Right lobe of liver (tissue), 6 donors: ENCODE measurements at regions not wholly inside any gene's neighbourhood (a gene's known extent, or its start where the extent isn't known, plus 50 kb on each side); places are given as distances from the start of the nearest gene placed in this dataset.

Experiments used
- ATAC-seq, 4 donors: fragments of 200-7000 bp; cut with Tn5 transposase; one replicate each; pipeline ENCODE4 v1.9.1; 2020; ENCODE audit warnings: mild to moderate bottlenecking in 4 of 4, moderate library complexity in 4 of 4
- DNase-seq, 3 donors: peaks; one replicate each; pipeline ENCODE4 v3.0.0-alpha.2; 2020
- H3K27ac ChIP-seq, 3 donors: fragments of 200-600 bp; one replicate each; pipeline ENCODE4 v1.8.0; 2022
- H3K27me3 ChIP-seq, 2 donors: fragments of 200-600 bp; one replicate each; pipeline ENCODE4 v1.8.0; 2022
- H3K36me3 ChIP-seq, 4 donors: fragments of 200-600 bp; sonication (generic) in 1 of 4; one replicate each; pipeline versions ENCODE4 v1.5.1 to v1.8.0; 2017 to 2022; ENCODE audit warnings: control low read depth in 1 of 4
- H3K4me1 ChIP-seq, 4 donors: fragments of 200-600 bp; sonication (generic) in 1 of 4; one replicate each; pipeline versions ENCODE4 v1.5.1 to v1.8.0; 2017 to 2022; ENCODE audit warnings: control low read depth in 1 of 4
- H3K4me3 ChIP-seq, 3 donors: fragments of 200-600 bp; one replicate each; pipeline ENCODE4 v1.8.0; 2022
- H3K9me3 ChIP-seq, 4 donors: fragments of 200-600 bp; sonication (generic) in 1 of 4; one replicate each; pipeline versions ENCODE4 v1.5.1 to v1.8.0; 2017 to 2022; ENCODE audit warnings: control low read depth in 1 of 4
- POLR2A ChIP-seq: fragments of 450-650 bp; IDR thresholded peaks from one replicate; pipeline ENCODE4 v1.6.1; 2017; ENCODE audit warnings: antibody characterized with exemption, mild to moderate bottlenecking
- WGBS: methylation state at CpG from one replicate; pipeline ENCODE4 v1.1.6; 2018; ENCODE audit warnings: low coverage, low lambda C conversion rate; ENCODE audit not compliant: insufficient coverage; ENCODE audit errors: missing lambda C conversion rate; 5-methylcytosine and 5-hydroxymethylcytosine counted together
- intact Hi-C, 2 donors: fragments of 100-400 bp; cut with DNase I; formaldehyde crosslinking; loops; one replicate each; pipeline versions ENCODE4 v1.11.2 to v1.14.1; 2022
- TF ChIP-seq, protein P1 (sequence below), 4 donors: fragments of 200-600 bp in 3 of 4; fragments of 450-650 bp in 1 of 4; IDR thresholded peaks; one replicate each; pipeline versions ENCODE4 v1.5.1 to v1.8.0; 2016 to 2022; ENCODE audit warnings: antibody characterized with exemption in 4 of 4, mild to moderate bottlenecking in 2 of 4
- donor health status: DM: no; HTN: yes; CAD: no.
- donor health status: DM: no; HTN: no; CAD: no.
- donor health status: DM: no; HTN: no; CAD: no.
- donor health status: DM: no; HTN: yes; CAD: no.
- donor health status: DM: no; HTN: yes; CAD: no.

DNA sequence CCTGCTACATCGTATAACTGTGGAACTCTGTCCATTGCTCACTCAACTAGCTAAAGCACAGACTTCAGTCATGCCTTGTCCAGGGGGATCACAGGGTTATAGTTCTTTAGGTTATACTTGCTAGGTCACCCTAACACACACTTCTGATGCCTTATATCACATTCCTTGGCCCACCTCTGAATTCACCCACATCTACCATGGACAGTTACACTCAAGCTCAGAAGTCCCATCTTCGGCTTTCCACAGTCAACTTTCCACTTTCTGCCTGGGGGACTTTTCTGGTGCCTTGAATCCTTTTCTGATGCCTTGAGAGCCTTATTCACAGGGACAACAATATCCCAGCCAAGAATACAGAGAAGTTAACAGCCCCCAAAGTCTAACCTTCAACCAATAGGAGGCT lies 129.2 kb upstream of the MAOA start:
- Histone ChIP-seq H3K9me3 (no peaks in the 10 kb centered on the region), H3K4me1 (no peaks in the 10 kb centered on the region), H3K27me3 (no peaks in the 10 kb centered on the region), H3K27ac (no peak overlapping the region), H3K4me3 (no peak overlapping the region), H3K36me3 (no peaks in the 10 kb centered on the region)
- DNase-seq, result no peak
- TF ChIP-seq POLR2A, result no peak
- TF ChIP-seq, protein P1, sequence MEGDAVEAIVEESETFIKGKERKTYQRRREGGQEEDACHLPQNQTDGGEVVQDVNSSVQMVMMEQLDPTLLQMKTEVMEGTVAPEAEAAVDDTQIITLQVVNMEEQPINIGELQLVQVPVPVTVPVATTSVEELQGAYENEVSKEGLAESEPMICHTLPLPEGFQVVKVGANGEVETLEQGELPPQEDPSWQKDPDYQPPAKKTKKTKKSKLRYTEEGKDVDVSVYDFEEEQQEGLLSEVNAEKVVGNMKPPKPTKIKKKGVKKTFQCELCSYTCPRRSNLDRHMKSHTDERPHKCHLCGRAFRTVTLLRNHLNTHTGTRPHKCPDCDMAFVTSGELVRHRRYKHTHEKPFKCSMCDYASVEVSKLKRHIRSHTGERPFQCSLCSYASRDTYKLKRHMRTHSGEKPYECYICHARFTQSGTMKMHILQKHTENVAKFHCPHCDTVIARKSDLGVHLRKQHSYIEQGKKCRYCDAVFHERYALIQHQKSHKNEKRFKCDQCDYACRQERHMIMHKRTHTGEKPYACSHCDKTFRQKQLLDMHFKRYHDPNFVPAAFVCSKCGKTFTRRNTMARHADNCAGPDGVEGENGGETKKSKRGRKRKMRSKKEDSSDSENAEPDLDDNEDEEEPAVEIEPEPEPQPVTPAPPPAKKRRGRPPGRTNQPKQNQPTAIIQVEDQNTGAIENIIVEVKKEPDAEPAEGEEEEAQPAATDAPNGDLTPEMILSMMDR (IDR thresholded peaks at IDR 0.05), result no peak
- ATAC-seq, result no peak
- intact Hi-C loops, result no loop called here
- 63% methylated on average over 2 of the region's 2 CpGs for whole genome bisulfite sequencing

DNA sequence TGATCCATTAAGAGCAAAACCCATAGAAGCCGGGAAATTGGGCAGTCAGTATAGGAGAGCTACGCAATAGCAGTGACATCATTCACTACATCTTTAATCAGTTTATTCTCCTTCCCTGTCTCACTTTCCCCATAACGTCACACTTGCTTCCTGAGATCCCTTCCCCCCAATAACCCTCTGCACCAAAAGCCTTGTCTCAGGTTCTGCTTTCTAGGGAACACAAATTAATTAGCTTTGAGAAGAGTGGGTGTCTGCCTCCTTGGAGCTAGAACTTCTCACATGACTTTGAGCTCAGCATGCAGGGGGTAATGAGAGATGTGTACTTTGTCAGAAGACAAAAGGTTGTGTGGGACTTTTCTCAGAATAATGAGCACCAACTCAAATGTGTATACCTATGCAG lies 128.3 kb upstream of the MAOA start:
- 59% methylated on average over 3 of the region's 3 CpGs for WGBS
- Histone ChIP-seq H3K27me3 (peaks cover 0 to 1% of the 10 kb centered on the region in 2 donors), H3K4me3 (no peak overlapping the region), H3K9me3 (no peaks in the 10 kb centered on the region), H3K4me1 (no peaks in the 10 kb centered on the region), H3K36me3 (no peaks in the 10 kb centered on the region), H3K27ac (no peak overlapping the region)
- DNase-seq, result no peak
- ATAC-seq, result no peak
- intact Hi-C loops, result no loop called here
- TF ChIP-seq POLR2A, result no peak
- TF ChIP-seq, protein P1 (IDR thresholded peaks at IDR 0.05), result no peak

DNA sequence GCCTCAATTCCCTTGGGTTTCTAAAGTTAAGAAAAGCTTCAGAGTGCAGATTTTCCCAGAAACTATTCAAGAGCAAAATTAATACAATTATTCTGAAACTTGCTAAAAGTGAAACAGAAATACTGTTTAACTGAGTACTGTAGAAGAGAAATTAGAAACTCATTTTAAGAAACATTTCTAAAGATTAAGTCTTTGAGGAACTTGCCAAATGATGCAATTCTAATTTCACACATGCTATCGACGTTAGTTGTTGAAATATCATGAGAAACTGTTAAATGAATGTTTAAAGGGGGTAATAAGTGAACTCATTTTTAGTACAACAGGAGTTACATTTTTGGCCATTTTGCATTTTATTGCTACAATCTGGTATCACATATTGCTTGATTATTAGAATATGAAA lies 125.3 kb upstream of the MAOA start:
- no peak overlapping the region for H3K27ac ChIP-seq
- intact Hi-C loops, result no loop called here
- H3K36me3 ChIP-seq, result no peaks in the 10 kb centered on the region
- ATAC-seq, result no peak
- DNase-seq, result no peak
- H3K4me1 ChIP-seq, result no peaks in the 10 kb centered on the region
- H3K27me3 ChIP-seq, result peaks cover 0 to 9% of the 10 kb centered on the region in 2 donors
- H3K4me3 ChIP-seq, result no peak overlapping the region
- no peaks in the 10 kb centered on the region for H3K9me3 ChIP-seq
- 34% methylated on average over 2 of the region's 2 CpGs for WGBS
- TF ChIP-seq POLR2A, result no peak
- TF ChIP-seq, protein P1 (IDR thresholded peaks at IDR 0.05), result no peak

DNA sequence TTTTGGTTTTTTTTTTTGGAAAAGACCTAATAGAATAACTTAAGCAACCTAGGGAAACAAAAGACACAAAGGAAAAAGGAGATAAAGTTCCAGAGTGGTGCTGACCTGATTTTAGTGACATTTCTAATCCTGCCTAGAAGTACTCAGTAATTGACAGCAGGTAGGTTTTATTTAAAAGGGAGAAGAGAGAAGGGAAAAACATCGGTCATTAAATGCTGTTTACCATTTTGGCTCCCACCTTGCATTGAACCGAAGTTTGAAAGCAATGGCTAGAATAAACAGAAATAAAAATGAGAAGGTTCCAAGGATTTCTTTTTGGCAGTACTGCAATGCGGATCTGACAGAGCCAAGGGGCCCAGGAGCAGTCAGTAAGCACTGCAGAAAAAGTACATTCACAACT lies 115.8 kb upstream of the MAOA start:
- 62% methylated on average over 3 of the region's 3 CpGs for WGBS
- H3K27ac ChIP-seq, result no peak overlapping the region
- no peaks in the 10 kb centered on the region for H3K27me3 ChIP-seq
- H3K4me3 ChIP-seq, result no peak overlapping the region
- ATAC-seq (no peak), DNase-seq (no peak)
- intact Hi-C loops, result no loop called here
- H3K9me3 ChIP-seq, result no peaks in the 10 kb centered on the region
- H3K4me1 ChIP-seq, result no peaks in the 10 kb centered on the region
- no peaks in the 10 kb centered on the region for H3K36me3 ChIP-seq
- TF ChIP-seq, protein P1 (IDR thresholded peaks at IDR 0.05), result no peak
- TF ChIP-seq POLR2A, result no peak

DNA sequence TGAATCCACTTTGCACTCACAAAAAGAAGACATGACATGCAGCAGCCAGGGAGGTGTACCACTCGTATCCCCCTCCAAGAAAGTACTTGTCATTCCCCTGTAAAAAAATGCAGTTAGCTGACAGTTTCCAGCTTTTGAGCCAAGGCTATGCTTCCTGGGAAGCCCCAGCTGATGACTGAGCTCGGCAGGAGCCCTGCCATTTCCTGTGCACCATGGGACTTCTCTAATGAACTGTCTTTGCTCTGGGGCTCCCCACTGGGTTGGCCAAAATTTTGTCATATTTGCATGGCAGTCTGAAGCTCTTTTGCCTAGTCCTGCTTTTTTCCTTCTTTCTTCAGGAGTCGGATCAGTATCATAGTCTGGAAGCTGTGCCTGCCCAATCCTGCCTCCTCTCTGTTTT lies 104.5 kb upstream of the MAOA start:
- no peak overlapping the region for H3K27ac ChIP-seq
- DNase-seq (no peak), ATAC-seq (peak in 1 of 4 donors; percentile 50)
- H3K36me3 ChIP-seq, result no peaks in the 10 kb centered on the region
- TF ChIP-seq, protein P1 (IDR thresholded peaks at IDR 0.05), result no peak
- TF ChIP-seq POLR2A, result no peak
- H3K4me1 ChIP-seq, result peaks cover 0 to 5% (median 0%) of the 10 kb centered on the region in 4 donors
- intact Hi-C loops, result loop anchor here in 1 of 2 donors (10.0 kb wide), 1 partner anchor 203 kb away; no protein-coding TSS in a partner anchor
- H3K9me3 ChIP-seq, result no peaks in the 10 kb centered on the region
- H3K4me3 ChIP-seq, result no peak overlapping the region
- 27% methylated on average over 3 of the region's 3 CpGs for WGBS
- peaks cover 0 to 4% of the 10 kb centered on the region in 2 donors for H3K27me3 ChIP-seq
